ENCODE measurements at regions not wholly inside any gene's neighbourhood (a gene's known extent, or its start where the extent isn't known, plus 50 kb on each side); places are given as distances from the start of the nearest gene placed in this dataset.

GRCh38 chr4:123830930-123831329 lies 434.3 kb downstream of the SPRY1 start:
- H3K27ac Mint-ChIP-seq, result peak overlapping the region; percentile 5; the same call in 1 of the 2 replicates
- TF ChIP-seq MXD4 (CRISPR knock-in tag; IDR thresholded peaks at IDR 0.05; ENCODE audit: borderline replicate concordance) (no peak), ZNF232 (CRISPR knock-in tag; IDR thresholded peaks at IDR 0.05) (no peak)
- no peaks in the 10 kb centered on the region for H3K36me3 Mint-ChIP-seq
- no peak for DNase-seq (ENCODE audit: low spot score)
- ChIA-PET POLR2A (interaction anchor here (0.6 kb wide), 1 partner anchor 805 kb away, joined by 3 read pairs; no protein-coding TSS in a partner anchor), CTCF (no interaction called here)
- no peaks in the 10 kb centered on the region for H3K27me3 Mint-ChIP-seq (ENCODE audit: low read depth)
- no peak overlapping the region for H3K4me3 Mint-ChIP-seq
- ATAC-seq, result no peak
- peaks cover 13% of the 10 kb centered on the region for H3K9me3 Mint-ChIP-seq
- no peaks in the 10 kb centered on the region for H3K4me1 Mint-ChIP-seq

DNA sequence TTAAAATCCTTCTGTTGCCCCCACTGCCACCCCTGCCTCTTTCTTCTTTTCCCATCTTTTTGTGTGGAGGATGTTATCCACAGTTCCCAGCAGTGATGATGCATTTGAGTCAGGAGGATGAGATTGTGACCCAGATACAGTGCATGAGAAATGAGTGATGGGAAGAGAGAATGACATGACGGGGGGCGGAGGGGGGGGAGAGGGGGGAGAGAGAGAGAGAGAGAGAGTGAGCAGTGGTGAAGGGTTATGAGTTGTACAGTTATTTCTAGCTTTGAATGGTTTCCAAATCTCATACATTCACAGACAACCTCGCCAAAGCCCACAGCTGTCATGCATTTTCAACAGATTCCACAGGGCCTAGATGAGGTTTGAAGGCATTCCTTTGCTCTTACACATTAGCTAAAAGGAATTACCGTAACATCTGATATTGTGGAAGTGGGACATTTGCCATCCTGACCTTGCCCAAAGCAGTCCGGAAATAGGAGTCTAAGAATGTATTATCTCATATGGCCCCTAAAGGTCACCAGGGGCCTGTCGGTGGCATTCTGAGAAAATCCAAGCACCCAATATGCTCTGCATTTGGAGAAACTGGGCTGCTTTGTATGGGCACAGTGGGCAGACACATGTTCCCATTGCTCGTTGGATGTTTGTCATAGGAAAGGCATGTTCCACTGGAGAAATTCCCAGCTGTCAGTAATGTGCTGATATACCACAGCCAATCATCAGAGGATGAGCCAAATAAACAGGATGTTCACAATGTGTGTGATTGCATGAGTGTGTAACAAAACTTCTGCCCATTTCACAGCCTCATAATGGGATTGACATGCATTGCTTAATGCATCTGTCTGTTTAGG lies 435.8 kb downstream of the SPRY1 start:
- POLR2A ChIA-PET, result no interaction called here
- TF ChIP-seq ZNF138 (CRISPR knock-in tag; conservative IDR thresholded peaks at IDR 0.05) (no peak), EMX1 (CRISPR knock-in tag; IDR thresholded peaks at IDR 0.05) (no peak), ERG (CRISPR knock-in tag; IDR thresholded peaks at IDR 0.05) (no peak), ZBTB21 (CRISPR knock-in tag; IDR thresholded peaks at IDR 0.05; ENCODE audit: borderline replicate concordance) (no peak), ATF1 (CRISPR knock-in tag; IDR thresholded peaks at IDR 0.05) (no peak), PRDM15 (CRISPR knock-in tag; IDR thresholded peaks at IDR 0.05) (no peak), ZNF219 (CRISPR knock-in tag; IDR thresholded peaks at IDR 0.05; ENCODE audit: borderline replicate concordance) (no peak), ZNF121 (CRISPR knock-in tag; IDR thresholded peaks at IDR 0.05) (no peak), JAZF1 (CRISPR knock-in tag; IDR thresholded peaks at IDR 0.05) (no peak), CTCF (IDR thresholded peaks at IDR 0.05) (no peak), GTF2I (CRISPR knock-in tag; conservative IDR thresholded peaks at IDR 0.05) (no peak), SMAD4 (CRISPR knock-in tag; IDR thresholded peaks at IDR 0.05) (no peak), GRHL2 (CRISPR knock-in tag; IDR thresholded peaks at IDR 0.05; ENCODE audit: insufficient replicate concordance, severe bottlenecking) (no peak), ZNF263 (CRISPR knock-in tag; IDR thresholded peaks at IDR 0.05; ENCODE audit: low read depth) (no peak)
- TF ChIP-seq, protein P1, sequence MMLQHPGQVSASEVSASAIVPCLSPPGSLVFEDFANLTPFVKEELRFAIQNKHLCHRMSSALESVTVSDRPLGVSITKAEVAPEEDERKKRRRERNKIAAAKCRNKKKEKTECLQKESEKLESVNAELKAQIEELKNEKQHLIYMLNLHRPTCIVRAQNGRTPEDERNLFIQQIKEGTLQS (CRISPR knock-in tag; conservative IDR thresholded peaks at IDR 0.05), result no peak
- TF ChIP-seq, protein P2, sequence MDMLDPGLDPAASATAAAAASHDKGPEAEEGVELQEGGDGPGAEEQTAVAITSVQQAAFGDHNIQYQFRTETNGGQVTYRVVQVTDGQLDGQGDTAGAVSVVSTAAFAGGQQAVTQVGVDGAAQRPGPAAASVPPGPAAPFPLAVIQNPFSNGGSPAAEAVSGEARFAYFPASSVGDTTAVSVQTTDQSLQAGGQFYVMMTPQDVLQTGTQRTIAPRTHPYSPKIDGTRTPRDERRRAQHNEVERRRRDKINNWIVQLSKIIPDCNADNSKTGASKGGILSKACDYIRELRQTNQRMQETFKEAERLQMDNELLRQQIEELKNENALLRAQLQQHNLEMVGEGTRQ (CRISPR knock-in tag; IDR thresholded peaks at IDR 0.05), result no peak
- Mint-ChIP-seq H3K4me1 (peaks cover 4% of the 10 kb centered on the region), H3K4me3 (no peak overlapping the region), H3K27ac (no peak overlapping the region), H3K9me3 (peaks cover 13% of the 10 kb centered on the region), H3K27me3 (ENCODE audit: low read depth) (no peaks in the 10 kb centered on the region), H3K36me3 (no peaks in the 10 kb centered on the region)
- CTCF ChIA-PET, result no interaction called here
- DNase-seq (ENCODE audit: low spot score), result no peak
- ATAC-seq, result no peak

Data from WTC11 (cell line).